ENCODE measurements at regions not wholly inside any gene's neighbourhood (a gene's known extent, or its start where the extent isn't known, plus 50 kb on each side); places are given as distances from the start of the nearest gene placed in this dataset.
"Not testable (repeated sequence)": the region's sequence is repeated elsewhere in the genome, so short reads cannot be mapped to it uniquely, and the experiment has no call there.

DNA sequence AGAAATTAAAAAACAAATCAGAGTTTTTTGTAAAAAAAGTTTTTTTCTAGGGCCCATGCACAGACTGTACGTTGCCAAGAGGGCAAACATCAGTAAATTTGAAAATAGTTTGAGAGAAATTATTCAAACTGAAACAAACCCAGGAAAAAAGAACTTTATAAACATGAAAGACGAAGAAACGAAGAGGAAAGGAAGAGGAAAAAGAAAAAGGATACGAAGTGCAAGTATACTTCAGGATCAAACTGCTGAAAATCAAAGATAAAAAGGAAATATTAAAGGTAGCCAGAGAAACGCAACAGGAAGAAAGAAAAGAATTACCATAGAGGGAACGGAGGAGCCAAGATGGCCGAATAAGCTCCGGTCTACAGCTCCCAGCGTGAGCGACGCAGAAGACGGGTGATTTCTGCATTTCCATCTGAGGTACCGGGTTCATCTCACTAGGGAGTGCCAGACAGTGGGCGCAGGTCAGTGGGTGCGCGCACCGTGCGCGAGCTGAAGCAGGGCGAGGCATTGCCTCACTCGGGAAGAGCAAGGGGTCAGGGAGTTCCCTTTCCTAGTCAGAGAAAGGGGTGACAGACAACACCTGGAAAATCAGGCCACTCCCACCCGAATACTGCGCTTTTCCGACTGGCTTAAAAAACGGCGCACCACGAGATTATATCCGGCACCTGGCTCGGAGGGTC lies 94.4 kb upstream of the GAS1 start:
- DNase-seq (ENCODE audit: low read depth in 2 of 2): not testable (repeated sequence)

DNA sequence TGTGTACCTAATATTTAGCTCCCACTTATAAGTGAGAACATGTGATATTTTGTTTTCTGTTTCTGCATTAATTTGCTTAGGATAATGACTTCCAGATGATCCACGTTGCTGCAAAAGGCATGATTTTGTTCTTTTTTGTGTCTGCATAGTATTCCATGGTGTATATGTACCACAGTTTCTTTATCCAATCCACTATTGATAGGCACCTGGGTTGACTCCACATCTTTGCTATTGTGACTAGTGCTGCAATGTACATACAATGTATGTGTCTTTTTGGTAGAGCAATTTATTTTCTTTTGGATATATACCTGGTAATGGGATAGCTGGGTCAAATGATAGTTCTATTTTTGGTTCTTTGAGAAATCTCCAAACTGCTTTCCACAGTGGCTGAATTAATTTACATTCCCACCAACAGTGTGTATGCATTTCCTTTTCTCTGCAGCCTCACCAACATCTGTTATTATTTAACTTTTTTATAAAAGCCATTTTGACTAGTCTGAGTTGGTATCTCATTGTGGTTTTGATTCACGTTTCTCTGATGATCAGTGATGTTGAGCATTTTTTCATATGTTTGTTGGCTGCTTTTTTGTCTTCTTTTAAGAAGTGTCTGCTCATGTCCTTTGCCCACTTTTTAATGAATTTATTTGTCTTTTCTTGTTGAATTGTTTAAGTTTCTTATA lies 102.8 kb upstream of the GAS1 start:
- not testable (repeated sequence) for DNase-seq (ENCODE audit: low read depth in 2 of 2)

GRCh38 chr9:87054999-87055686 lies 107.8 kb upstream of the GAS1 start:
- no peak for DNase-seq (ENCODE audit: low read depth in 2 of 2)

GRCh38 chr9:87059772-87060171 lies 112.5 kb upstream of the GAS1 start:
- DNase-seq (ENCODE audit: low read depth in 2 of 2): no peak

GRCh38 chr9:87062746-87063145 lies 115.4 kb upstream of the GAS1 start:
- no peak for DNase-seq (ENCODE audit: low read depth in 2 of 2)

DNA sequence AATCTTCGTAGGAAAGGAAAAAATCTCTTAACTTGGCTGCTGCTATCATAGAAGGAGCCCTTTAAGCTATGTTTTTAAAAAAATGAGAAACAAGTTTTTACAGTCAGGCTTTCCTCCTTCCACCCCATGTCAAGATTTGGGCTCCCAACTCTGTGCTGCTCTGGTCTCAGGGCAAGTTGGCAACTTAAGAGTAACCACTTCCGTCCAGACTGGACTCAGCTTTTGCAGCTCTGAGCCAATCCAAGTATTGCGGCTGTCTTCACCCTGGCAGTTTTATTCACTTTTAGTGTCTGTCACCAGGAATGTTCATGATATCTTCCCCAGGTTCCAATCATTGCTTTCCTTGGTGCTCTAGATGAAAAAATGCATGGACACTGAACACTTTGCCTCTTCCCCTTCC lies 115.9 kb upstream of the GAS1 start:
- no peak for DNase-seq (ENCODE audit: low read depth in 2 of 2)

DNA sequence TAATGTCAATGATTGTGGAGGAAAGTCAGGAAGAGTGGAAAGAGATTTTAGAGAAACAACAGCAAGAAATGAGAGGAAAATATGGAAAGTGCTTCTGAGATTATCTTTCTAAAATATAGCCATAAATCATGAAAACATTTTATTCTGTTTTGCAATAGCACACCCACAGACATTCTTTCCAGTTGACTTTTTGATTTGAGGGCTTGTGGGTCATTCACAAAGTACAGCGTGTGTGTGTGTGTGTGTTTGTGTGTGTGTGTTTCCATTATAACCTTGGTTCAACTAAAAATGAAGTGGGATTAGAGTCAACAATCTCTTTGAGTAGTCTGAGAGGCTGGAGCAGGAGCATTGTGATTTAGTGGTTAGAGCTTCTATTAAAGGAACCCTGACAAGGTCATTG lies 116.6 kb upstream of the GAS1 start:
- DNase-seq (ENCODE audit: low read depth in 2 of 2): no peak

GRCh38 chr9:87064311-87064710 lies 117.0 kb upstream of the GAS1 start:
- DNase-seq (ENCODE audit: low read depth in 2 of 2): no peak

GRCh38 chr9:87065981-87066380 lies 118.7 kb upstream of the GAS1 start:
- no peak for DNase-seq (ENCODE audit: low read depth in 2 of 2)

- no peak for DNase-seq (ENCODE audit: low read depth in 2 of 2)
Observed at GRCh38 chr9:87067426-87067825, 120.1 kb upstream of the GAS1 start.

DNA sequence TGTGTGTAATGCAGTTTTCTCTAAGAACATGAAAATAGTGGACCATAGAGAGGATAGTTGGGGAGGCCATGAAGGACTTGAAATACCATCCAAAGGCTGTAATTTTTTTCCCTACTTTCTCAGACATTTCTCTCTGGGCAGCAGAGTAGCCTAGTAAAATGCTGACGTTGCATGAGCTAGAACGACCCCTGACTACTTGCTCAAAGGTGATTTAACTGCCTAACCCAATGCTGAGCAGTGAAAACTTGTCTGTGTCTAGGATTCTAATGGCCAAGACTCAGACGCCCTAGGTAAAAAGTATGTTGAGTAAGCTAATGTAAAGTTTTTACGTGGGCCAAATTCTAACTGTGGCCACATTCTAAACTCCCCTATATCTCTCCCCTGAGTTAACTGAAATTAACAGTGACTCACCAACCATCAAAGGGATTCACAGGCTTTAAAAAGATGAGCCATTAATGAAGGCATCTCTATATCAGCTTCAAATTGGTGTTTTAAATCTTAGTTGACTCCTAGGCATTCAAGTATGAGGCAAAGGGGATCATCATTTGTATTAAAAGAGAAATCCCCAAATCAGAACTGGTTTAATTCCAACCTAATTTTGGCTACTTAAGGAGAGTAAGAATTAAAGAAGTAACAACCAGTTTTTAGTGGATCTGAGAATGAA lies 121.0 kb upstream of the GAS1 start:
- no peak for DNase-seq (ENCODE audit: low read depth in 2 of 2)

- no peak for DNase-seq (ENCODE audit: low read depth in 2 of 2)
Observed at GRCh38 chr9:87069690-87070089, 122.4 kb upstream of the GAS1 start.

DNA sequence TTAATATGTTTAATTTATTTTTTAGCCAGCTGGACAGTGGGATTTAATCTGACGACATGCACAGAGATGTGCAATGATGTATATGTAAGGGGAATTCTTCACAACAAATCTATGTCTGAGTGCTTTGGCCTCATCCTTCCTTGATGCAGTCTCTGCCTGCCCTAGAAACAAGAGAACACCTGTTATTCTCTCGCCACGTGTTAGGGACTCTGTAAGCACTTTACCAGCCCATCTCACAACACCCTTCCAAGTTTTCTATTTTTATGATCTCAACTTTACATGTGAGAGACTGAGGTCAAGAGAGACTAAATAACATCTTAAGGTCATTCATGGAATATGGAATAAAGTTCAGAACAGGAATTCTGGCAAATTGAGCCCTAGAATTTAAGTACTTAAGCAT lies 123.0 kb upstream of the GAS1 start:
- DNase-seq (ENCODE audit: low read depth in 2 of 2): no peak

- DNase-seq (ENCODE audit: low read depth in 2 of 2): no peak
Observed at GRCh38 chr9:87071473-87071872, 124.2 kb upstream of the GAS1 start.

DNA sequence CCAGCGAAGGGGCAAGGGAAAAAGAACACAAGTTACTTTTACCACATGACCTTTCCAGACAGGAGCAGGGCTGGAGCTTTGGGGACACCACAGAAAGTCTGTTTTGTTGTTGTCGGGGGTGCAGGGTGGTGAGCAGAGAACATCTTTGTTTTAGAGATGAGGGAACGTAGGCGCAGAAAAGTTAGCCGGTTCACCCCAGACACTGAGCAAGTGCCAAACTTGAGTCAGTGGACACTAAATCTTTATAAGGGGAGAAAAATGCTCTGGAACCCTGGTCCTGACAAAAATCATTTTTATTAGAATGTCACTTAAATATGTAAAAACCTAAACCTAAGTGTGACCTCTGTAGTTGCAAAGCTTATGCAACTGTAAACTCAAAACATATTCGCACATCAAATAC lies 126.4 kb upstream of the GAS1 start:
- no peak for DNase-seq (ENCODE audit: low read depth in 2 of 2)

GRCh38 chr9:87075537-87075936 lies 128.2 kb upstream of the GAS1 start:
- no peak for DNase-seq (ENCODE audit: low read depth in 2 of 2)

DNA sequence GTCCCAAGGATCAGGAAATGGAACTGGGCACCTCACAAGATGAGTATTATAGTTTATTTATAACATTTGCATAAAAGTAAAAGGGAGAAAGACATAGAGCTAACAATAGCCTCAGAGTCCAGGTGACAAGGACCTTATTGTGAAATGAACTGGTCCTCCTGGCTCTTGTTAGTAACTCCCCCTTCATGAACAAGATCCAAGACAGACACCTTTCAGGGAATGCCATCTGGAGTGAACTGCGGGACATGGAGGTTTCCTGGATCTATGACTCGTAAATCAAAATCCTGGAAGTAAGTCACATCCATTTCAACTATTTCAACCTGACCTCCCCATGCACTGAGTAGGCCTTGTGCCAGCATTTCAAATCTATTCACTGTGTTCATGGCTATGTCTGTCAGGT lies 129.5 kb upstream of the GAS1 start:
- no peak for DNase-seq (ENCODE audit: low read depth in 2 of 2)

GRCh38 chr9:87077986-87078385 lies 130.7 kb upstream of the GAS1 start:
- no peak for DNase-seq (ENCODE audit: low read depth in 2 of 2)

- no peak for DNase-seq (ENCODE audit: low read depth in 2 of 2)
Observed at GRCh38 chr9:87080512-87081264, 133.4 kb upstream of the GAS1 start.

DNA sequence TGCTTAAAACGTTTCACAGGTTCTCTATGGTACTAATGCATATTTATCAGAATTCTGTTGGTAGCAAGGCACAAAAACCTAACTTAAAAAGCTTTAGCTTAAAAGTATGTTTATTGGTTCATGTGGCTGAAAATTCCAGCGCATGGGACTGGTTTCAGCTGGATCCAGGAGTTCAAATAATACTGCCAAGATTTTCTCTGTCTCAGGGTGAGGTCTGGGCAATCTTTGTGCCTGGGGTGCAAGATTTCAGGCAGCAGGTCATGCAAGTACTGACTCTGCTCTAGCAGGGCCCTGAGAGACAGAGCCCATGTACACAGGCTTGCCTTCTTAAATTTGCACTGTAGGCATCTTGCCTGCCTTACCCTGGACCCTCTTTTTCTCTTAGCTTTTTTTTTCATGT lies 134.2 kb upstream of the GAS1 start:
- no peak for DNase-seq (ENCODE audit: low read depth in 2 of 2)

DNA sequence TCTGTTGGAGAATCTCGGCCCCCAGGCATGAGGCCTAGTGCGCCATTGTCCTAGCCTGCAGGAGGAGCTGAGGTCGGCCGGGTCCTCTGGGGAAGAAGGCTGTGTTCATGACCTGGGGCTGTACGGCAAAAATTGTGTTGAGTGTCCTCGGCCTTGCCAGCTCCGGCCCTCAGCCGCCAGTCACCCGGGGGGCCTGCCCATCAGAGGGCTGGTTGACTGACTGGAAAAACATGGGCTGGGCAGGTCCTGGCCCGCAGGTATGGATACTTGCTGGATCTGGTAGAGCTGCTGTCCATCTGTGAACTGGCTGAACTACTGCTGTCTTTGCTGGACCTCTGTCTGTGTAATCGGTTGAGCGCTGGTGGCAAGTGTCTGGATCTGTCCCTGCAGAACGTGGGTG lies 136.7 kb upstream of the GAS1 start:
- DNase-seq (ENCODE audit: low read depth in 2 of 2): no peak

GRCh38 chr9:87084407-87084806 lies 137.1 kb upstream of the GAS1 start:
- no peak for DNase-seq (ENCODE audit: low read depth in 2 of 2)

Data from stimulated activated CD4-positive, alpha-beta T cell treated with anti-CD3 and anti-CD28 coated beads, Interleukin-4, amount 100 ng/mL, for 48 hours (primary cell).